Ovary (tissue), 3 donors: ENCODE measurements at regions not wholly inside any gene's neighbourhood (a gene's known extent, or its start where the extent isn't known, plus 50 kb on each side); places are given as distances from the start of the nearest gene placed in this dataset.
"Not testable (repeated sequence)": the region's sequence is repeated elsewhere in the genome, so short reads cannot be mapped to it uniquely, and the experiment has no call there.

Source experiments
- CTCF ChIP-seq, 3 donors: fragments of 450-650 bp in 2 of 3; fragments of 200-600 bp in 1 of 3; IDR thresholded peaks; one replicate each; pipeline versions ENCODE4 v1.5.1 to v1.8.0; 2016 to 2022; ENCODE audit warnings: antibody characterized with exemption in 3 of 3, mild to moderate bottlenecking in 1 of 3
- EP300 ChIP-seq: sonication (generic); formaldehyde crosslinking; IDR thresholded peaks from one replicate; pipeline ENCODE4 v1.6.1; 2017; ENCODE audit warnings: antibody characterized with exemption
- POLR2A ChIP-seq: fragments of 450-650 bp; IDR thresholded peaks from one replicate; pipeline ENCODE4 v1.6.1; 2017; ENCODE audit warnings: antibody characterized with exemption, mild to moderate bottlenecking, moderate library complexity
- donor health status: DM: no; HTN: no; CAD: no.

- TF ChIP-seq POLR2A; CTCF (IDR thresholded peaks at IDR 0.05); EP300: not testable (repeated sequence)
These were observed 68.1 kb upstream of the LIFR start for GRCh38 chr5:38624541-38624940.
